H1 (cell line): ENCODE measurements at regions not wholly inside any gene's neighbourhood (a gene's known extent, or its start where the extent isn't known, plus 50 kb on each side); places are given as distances from the start of the nearest gene placed in this dataset.

Source experiments
- CTCF ChIA-PET: fragments of 300-600 bp; sonication (Branson Sonifier 250); formaldehyde crosslinking; loops from one replicate; lab custom pipeline; 2021; ENCODE audit not compliant: partially characterized antibody; lab: Charles Lee
- POLR2A ChIA-PET: fragments of 300-600 bp; sonication (Branson Sonifier 250); formaldehyde crosslinking; loops from one replicate; lab custom pipeline; 2021; ENCODE audit warnings: inconsistent platforms; ENCODE audit not compliant: partially characterized antibody; lab: Charles Lee
- DNase-seq, 2 experiments: peaks; one replicate each; pipeline versions ENCODE4 v3.0.0 to v3.0.0-alpha.2; 2010 to 2022; ENCODE audit warnings: low spot score in 2 of 2, low read depth in 1 of 2, mixed read lengths in 1 of 2
- FAIRE-seq: peaks from 2 replicates; lab custom pipeline; 2011; peaks lifted over from hg19 to GRCh38; lab: Jason Lieb, UNC
- H2AFZ ChIP-seq: 2 replicates; pipeline ENCODE4 v1.8.1; 2012; ENCODE audit warnings: low read length, inconsistent platforms
- H2AK5ac ChIP-seq: 2 replicates; pipeline ENCODE4 v1.6.1; 2013; ENCODE audit warnings: low read depth, low read length
- H2BK120ac ChIP-seq: replicated peaks from 2 replicates; pipeline ENCODE3; 2013; ENCODE audit warnings: low read depth, low read length, inconsistent platforms
- H2BK12ac ChIP-seq: 2 replicates; pipeline ENCODE4 v1.6.1; 2013; ENCODE audit warnings: low read depth, low read length
- H2BK15ac ChIP-seq: 2 replicates; pipeline ENCODE4 v1.6.1; 2013; ENCODE audit warnings: low read length
- H2BK20ac ChIP-seq: 2 replicates; pipeline ENCODE4 v1.6.1; 2013; ENCODE audit warnings: low read length
- H2BK5ac ChIP-seq: 2 replicates; pipeline ENCODE4 v1.6.1; 2013; ENCODE audit warnings: low read depth, low read length
- H3K14ac ChIP-seq: 2 replicates; pipeline ENCODE4 v1.6.1; 2013; ENCODE audit warnings: inconsistent platforms; ENCODE audit not compliant: insufficient read length
- H3K18ac ChIP-seq: 2 replicates; pipeline ENCODE4 v1.6.1; 2013; ENCODE audit warnings: low read length; ENCODE audit errors: extremely low read depth
- H3K23ac ChIP-seq: 2 replicates; pipeline ENCODE4 v1.6.1; 2013; ENCODE audit warnings: inconsistent platforms; ENCODE audit not compliant: insufficient read length
- H3K23me2 ChIP-seq: 2 replicates; pipeline ENCODE4 v1.6.1; 2013; ENCODE audit warnings: low read depth, low read length
- H3K27ac ChIP-seq: 2 replicates; pipeline ENCODE4 v1.6.1; 2011; ENCODE audit warnings: low read depth, low read length, inconsistent platforms
- H3K27me3 ChIP-seq, 4 experiments: replicated peaks in 1 of 4; 1 replicate in 1 of 4; 2 replicates in 3 of 4; pipeline versions ENCODE4 v1.6.1 to v1.8.1; 2011 to 2013; ENCODE audit warnings: low read length in 3 of 4, mild to moderate bottlenecking in 3 of 4, inconsistent platforms in 2 of 4, mixed read lengths in 2 of 4, moderate library complexity in 1 of 4; ENCODE audit not compliant: control insufficient read depth in 3 of 4, insufficient read depth in 3 of 4; ENCODE audit errors: extremely low read depth in 1 of 4
- H3K36me3 ChIP-seq, 4 experiments: 2 replicates each; pipeline versions ENCODE4 v1.6.1 to v1.8.1; 2011 to 2013; ENCODE audit warnings: mild to moderate bottlenecking in 4 of 4, low read length in 3 of 4, moderate library complexity in 2 of 4, control low read depth in 1 of 4, inconsistent platforms in 1 of 4; ENCODE audit not compliant: insufficient read depth in 4 of 4, control insufficient read depth in 2 of 4
- H3K4ac ChIP-seq: replicated peaks from 2 replicates; pipeline ENCODE3; 2013; ENCODE audit warnings: low read length, low read depth, mixed read lengths, inconsistent platforms; ENCODE audit not compliant: insufficient read length
- H3K4me1 ChIP-seq, 4 experiments: replicated peaks in 1 of 4; 1 replicate in 1 of 4; 2 replicates in 3 of 4; pipeline versions ENCODE4 v1.6.1 to v1.8.1; 2011 to 2013; ENCODE audit warnings: low read length in 3 of 4, inconsistent platforms in 2 of 4, mixed read lengths in 1 of 4; ENCODE audit not compliant: insufficient read depth in 4 of 4, control insufficient read depth in 3 of 4
- H3K4me2 ChIP-seq, 2 experiments: 2 replicates each; pipeline versions ENCODE4 v1.6.1 to v1.8.1; 2011 to 2013; ENCODE audit warnings: low read depth in 2 of 2, low read length in 2 of 2, control low read depth in 1 of 2, inconsistent platforms in 1 of 2, mild to moderate bottlenecking in 1 of 2; ENCODE audit not compliant: insufficient read depth in 1 of 2
- H3K4me3 ChIP-seq, 4 experiments: fragments of 200-600, 300-600 bp in 1 of 4; sonication (generic), shearing (Covaris generic), sonication (Bioruptor Twin) in 1 of 4; 2 replicates each; pipeline versions ENCODE4 v1.5.1 to v1.8.1; 2011 to 2016; ENCODE audit warnings: low read length in 4 of 4, low read depth in 3 of 4, control low read depth in 2 of 4, inconsistent platforms in 2 of 4, mild to moderate bottlenecking in 2 of 4, mixed read lengths in 1 of 4, moderate library complexity in 1 of 4; ENCODE audit not compliant: insufficient read depth in 2 of 4; ENCODE audit errors: extremely low read depth in 1 of 4
- H3K56ac ChIP-seq: replicated peaks from 2 replicates; pipeline ENCODE3; 2013; ENCODE audit warnings: low read depth, mild to moderate bottlenecking, mixed read lengths, low read length, inconsistent platforms; ENCODE audit not compliant: insufficient read length
- H3K79me1 ChIP-seq: 2 replicates; pipeline ENCODE4 v1.6.1; 2013; ENCODE audit warnings: low read depth, low read length, control low read depth
- H3K79me2 ChIP-seq, 2 experiments: 2 replicates each; pipeline versions ENCODE4 v1.6.1 to v1.8.1; 2012 to 2013; ENCODE audit warnings: low read length in 2 of 2, mild to moderate bottlenecking in 2 of 2, inconsistent platforms in 1 of 2; ENCODE audit not compliant: insufficient read depth in 2 of 2, control insufficient read depth in 1 of 2
- H3K9ac ChIP-seq, 4 experiments: replicated peaks in 1 of 4; 1 replicate in 1 of 4; 2 replicates in 3 of 4; pipeline versions ENCODE4 v1.6.1 to v1.8.1; 2011 to 2013; ENCODE audit warnings: low read depth in 3 of 4, low read length in 3 of 4, control low read depth in 2 of 4, mild to moderate bottlenecking in 2 of 4, moderate library complexity in 2 of 4, inconsistent platforms in 1 of 4; ENCODE audit errors: extremely low read depth in 1 of 4
- H3K9me3 ChIP-seq, 2 experiments: 2 replicates each; pipeline versions ENCODE4 v1.6.1 to v1.8.1; 2012 to 2013; ENCODE audit warnings: mild to moderate bottlenecking in 2 of 2, moderate library complexity in 2 of 2, control low read depth in 1 of 2, inconsistent platforms in 1 of 2, low read depth in 1 of 2, low read length in 1 of 2, mixed read lengths in 1 of 2; ENCODE audit not compliant: insufficient read depth in 2 of 2
- H4K20me1 ChIP-seq, 2 experiments: replicated peaks in 1 of 2; 2 replicates each; pipeline versions ENCODE3 to v1.8.1; 2011 to 2013; ENCODE audit warnings: inconsistent platforms in 2 of 2, low read length in 2 of 2, mild to moderate bottlenecking in 1 of 2; ENCODE audit not compliant: insufficient read depth in 2 of 2, control insufficient read depth in 1 of 2
- H4K5ac ChIP-seq: 2 replicates; pipeline ENCODE4 v1.6.1; 2013; ENCODE audit warnings: low read length, low read depth, mixed read lengths, inconsistent platforms; ENCODE audit not compliant: insufficient read length
- H4K8ac ChIP-seq: 2 replicates; pipeline ENCODE4 v1.8.0; 2013; ENCODE audit warnings: mild to moderate bottlenecking, moderate library complexity, low read length, inconsistent platforms; ENCODE audit not compliant: insufficient read depth; ENCODE audit errors: extremely low read depth
- H4K91ac ChIP-seq: replicated peaks from 2 replicates; pipeline ENCODE3; 2013; ENCODE audit warnings: low read length, mixed read lengths, inconsistent platforms; ENCODE audit not compliant: insufficient read length
- ATF3 ChIP-seq: IDR thresholded peaks from 2 replicates; pipeline ENCODE4 v1.6.1; 2011; ENCODE audit warnings: low read depth, mild to moderate bottlenecking, low read length; ENCODE audit not compliant: insufficient read depth
- SP1 ChIP-seq: IDR thresholded peaks from 2 replicates; pipeline ENCODE4 v1.6.1; 2011; ENCODE audit warnings: low read depth, low read length

- no peak for FAIRE-seq
These were observed 185.0 kb downstream of the CPE start for GRCh38 chr4:165563851-165564250.

More at GRCh38 chr4:165563851-165564250, 185.0 kb downstream of the CPE start:
- Histone ChIP-seq H4K8ac (no peak overlapping the region), H3K56ac (no peak overlapping the region), H2BK120ac (no peak overlapping the region), H2BK15ac (no peak overlapping the region), H3K23ac (no peak overlapping the region), H3K23me2 (no peaks in the 10 kb centered on the region), H3K9ac (no peak overlapping the region), H2AFZ (no peak overlapping the region), H2BK5ac (no peak overlapping the region), H3K4me1 (no peaks in the 10 kb centered on the region), H4K91ac (no peak overlapping the region), H3K4me3 (no peak overlapping the region), H3K27me3 (no peaks in the 10 kb centered on the region), H3K18ac (no peak overlapping the region), H3K14ac (no peak overlapping the region), H3K36me3 (no peaks in the 10 kb centered on the region), H3K27ac (no peak overlapping the region), H3K79me1 (no peaks in the 10 kb centered on the region), H3K9me3 (no peaks in the 10 kb centered on the region), H3K4me2 (no peak overlapping the region), H2AK5ac (no peak overlapping the region), H2BK12ac (no peak overlapping the region), H3K79me2 (no peaks in the 10 kb centered on the region), H4K20me1 (no peaks in the 10 kb centered on the region), H4K5ac (no peak overlapping the region), H2BK20ac (no peak overlapping the region), H3K4ac (no peak overlapping the region)
- CTCF ChIA-PET, result interaction anchor here (0.9 kb wide), 1 partner anchor 26 kb away, joined by 3 read pairs; no protein-coding TSS in a partner anchor
- no peak for DNase-seq
- no peak for TF ChIP-seq SP1
- TF ChIP-seq ATF3, result no peak
- POLR2A ChIA-PET, result no interaction called here
